HEK293 (cell line): ENCODE measurements at regions not wholly inside any gene's neighbourhood (a gene's known extent, or its start where the extent isn't known, plus 50 kb on each side); places are given as distances from the start of the nearest gene placed in this dataset.
"Not testable (repeated sequence)": the region's sequence is repeated elsewhere in the genome, so short reads cannot be mapped to it uniquely, and the experiment has no call there.

Source experiments
- CTCF ChIA-PET: fragments of 350-600 bp; formaldehyde crosslinking; extraction: SDS; loops from one replicate; lab custom pipeline; 2021; ENCODE audit warnings: antibody characterized with exemption; lab: Yijun Ruan, JAX
- POLR2A ChIA-PET: fragments of 300-600 bp; formaldehyde crosslinking; extraction: SDS; loops from one replicate; lab custom pipeline; 2020; ENCODE audit warnings: antibody characterized with exemption, inconsistent platforms; lab: Yijun Ruan, JAX
- H3K27ac ChIP-seq: fragments of 200-500 bp; sonication (Bioruptor generic); 2 replicates; pipeline ENCODE4 v1.5.1; 2014; ENCODE audit warnings: low read depth, low read length, control low read depth, inconsistent platforms; ENCODE audit errors: extremely low read depth
- H3K36me3 ChIP-seq, 2 experiments: fragments of 200-500 bp in 1 of 2; sonication (Bioruptor generic) in 1 of 2; 1 replicate in 1 of 2; 2 replicates in 1 of 2; pipeline ENCODE4 v1.5.1; 2014 to 2017; ENCODE audit warnings: inconsistent platforms in 2 of 2, low read length in 2 of 2; ENCODE audit not compliant: control insufficient read depth in 2 of 2, insufficient read depth in 1 of 2
- H3K4me1 ChIP-seq: fragments of 200-500 bp; sonication (Bioruptor generic); 2 replicates; pipeline ENCODE4 v1.5.1; 2014; ENCODE audit warnings: mild to moderate bottlenecking, low read length, inconsistent platforms; ENCODE audit not compliant: control insufficient read depth, insufficient read depth
- H3K4me3 ChIP-seq: 2 replicates; pipeline ENCODE4 v1.5.1; 2011; ENCODE audit warnings: low read depth, mild to moderate bottlenecking, control low read depth, low read length, moderate library complexity
- H3K9me3 ChIP-seq: fragments of 200-500 bp; sonication (Bioruptor generic); 2 replicates; pipeline ENCODE4 v1.5.1; 2014; ENCODE audit warnings: low read depth, low read length, inconsistent platforms; ENCODE audit not compliant: control insufficient read depth, insufficient read depth
- FEZF1 ChIP-seq: fragments of 450-650 bp; formaldehyde crosslinking; IDR thresholded peaks from 2 replicates; pipeline ENCODE4 v1.5.1; 2016; ENCODE audit warnings: missing biosample characterization, missing genetic modification characterization
- GLI4 ChIP-seq: fragments of 450-650 bp; formaldehyde crosslinking; IDR thresholded peaks from 2 replicates; pipeline ENCODE4 v1.5.1; 2016; ENCODE audit warnings: missing biosample characterization, missing genetic modification characterization
- INSM2 ChIP-seq: fragments of 450-650 bp; formaldehyde crosslinking; IDR thresholded peaks from 2 replicates; pipeline ENCODE4 v1.5.1; 2016; ENCODE audit warnings: missing biosample characterization, missing genetic modification characterization
- KLF1 ChIP-seq: fragments of 450-650 bp; formaldehyde crosslinking; IDR thresholded peaks from 2 replicates; pipeline ENCODE4 v1.5.1; 2016; ENCODE audit warnings: missing biosample characterization, missing genetic modification characterization
- KLF7 ChIP-seq: fragments of 450-650 bp; formaldehyde crosslinking; IDR thresholded peaks from 2 replicates; pipeline ENCODE4 v1.5.1; 2016; ENCODE audit warnings: missing biosample characterization, missing genetic modification characterization, borderline replicate concordance
- MZF1 ChIP-seq: fragments of 450-650 bp; formaldehyde crosslinking; IDR thresholded peaks from 2 replicates; pipeline ENCODE4 v1.5.1; 2017; ENCODE audit warnings: missing biosample characterization, missing genetic modification characterization, borderline replicate concordance
- REPIN1 ChIP-seq: fragments of 450-650 bp; formaldehyde crosslinking; IDR thresholded peaks from 2 replicates; pipeline ENCODE4 v1.5.1; 2017; ENCODE audit warnings: missing biosample characterization, missing genetic modification characterization, low read depth
- SCRT1 ChIP-seq: fragments of 450-650 bp; formaldehyde crosslinking; IDR thresholded peaks from 2 replicates; pipeline ENCODE4 v1.5.1; 2016; ENCODE audit warnings: missing biosample characterization, missing genetic modification characterization, borderline replicate concordance
- SP3 ChIP-seq: fragments of 450-650 bp; formaldehyde crosslinking; IDR thresholded peaks from 2 replicates; pipeline ENCODE4 v1.5.1; 2016; ENCODE audit warnings: missing biosample characterization, missing genetic modification characterization
- ZNF148 ChIP-seq: fragments of 450-650 bp; formaldehyde crosslinking; IDR thresholded peaks from 2 replicates; pipeline ENCODE4 v1.5.0; 2017; ENCODE audit warnings: missing biosample characterization, missing genetic modification characterization, borderline replicate concordance
- ZNF16 ChIP-seq: fragments of 450-650 bp; formaldehyde crosslinking; IDR thresholded peaks from 2 replicates; pipeline ENCODE4 v1.5.1; 2016; ENCODE audit warnings: low read depth, missing biosample characterization, missing genetic modification characterization
- ZNF266 ChIP-seq: fragments of 450-650 bp; formaldehyde crosslinking; IDR thresholded peaks from 2 replicates; pipeline ENCODE4 v1.5.1; 2016; ENCODE audit warnings: missing biosample characterization, missing genetic modification characterization, low read depth
- ZNF48 ChIP-seq: fragments of 450-650 bp; formaldehyde crosslinking; IDR thresholded peaks from 2 replicates; pipeline ENCODE4 v1.5.1; 2016; ENCODE audit warnings: missing biosample characterization, missing genetic modification characterization
- ZNF548 ChIP-seq: fragments of 450-650 bp; formaldehyde crosslinking; IDR thresholded peaks from 2 replicates; pipeline ENCODE4 v1.5.1; 2016; ENCODE audit warnings: missing biosample characterization, missing genetic modification characterization
- ZNF677 ChIP-seq: fragments of 450-650 bp; IDR thresholded peaks from 2 replicates; pipeline ENCODE4 v1.5.0; 2018; ENCODE audit warnings: missing biosample characterization, mild to moderate bottlenecking, missing genetic modification characterization, moderate library complexity
- ZNF776 ChIP-seq: fragments of 450-650 bp; formaldehyde crosslinking; IDR thresholded peaks from 2 replicates; pipeline ENCODE4 v1.5.0; 2017; ENCODE audit warnings: missing biosample characterization, missing genetic modification characterization, borderline replicate concordance
- TF ChIP-seq, protein P1 (sequence below): fragments of 450-650 bp; formaldehyde crosslinking; IDR thresholded peaks from 2 replicates; pipeline ENCODE4 v1.5.1; 2016; ENCODE audit warnings: missing biosample characterization, missing genetic modification characterization
- TF ChIP-seq, protein P2 (sequence below): fragments of 450-650 bp; formaldehyde crosslinking; IDR thresholded peaks from 2 replicates; pipeline ENCODE4 v1.5.1; 2017; ENCODE audit warnings: missing biosample characterization, missing genetic modification characterization

GRCh38 chr14:65989981-65990380 lies 496.2 kb upstream of the CCDC196 start (continued):
- no peak for TF ChIP-seq GLI4

DNA sequence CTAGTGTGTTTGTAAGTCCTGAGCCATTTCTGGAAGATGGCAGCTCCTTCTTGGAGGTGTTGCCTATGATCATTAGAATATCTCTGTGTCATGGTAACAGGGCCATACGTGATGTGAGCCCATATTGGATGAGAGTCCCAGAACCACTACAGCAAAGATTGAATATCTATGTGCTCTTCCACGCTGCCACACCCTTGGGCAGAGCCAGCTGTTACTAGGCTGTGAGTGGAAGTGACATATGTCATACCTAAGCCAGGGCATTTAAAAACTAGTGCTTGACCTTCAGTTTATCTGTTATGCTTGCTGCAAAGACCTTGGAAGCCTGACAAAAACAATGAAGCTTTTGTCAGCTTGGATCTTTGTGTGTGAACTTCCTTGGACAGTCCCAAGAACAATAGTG lies 495.1 kb upstream of the CCDC196 start:
- Histone ChIP-seq H3K27ac (no peak overlapping the region), H3K9me3 (no peaks in the 10 kb centered on the region), H3K4me1 (no peaks in the 10 kb centered on the region), H3K4me3 (no peak overlapping the region)
- TF ChIP-seq MZF1 (tag by site-specific recombination) = no peak
- TF ChIP-seq KLF1 (tag by site-specific recombination) = no peak
- TF ChIP-seq REPIN1 (tag by site-specific recombination) = no peak
- no peak for TF ChIP-seq ZNF148
- TF ChIP-seq ZNF266 (tag by site-specific recombination) = no peak
- no peak for TF ChIP-seq ZNF48
- no peak for TF ChIP-seq ZNF16 (tag by site-specific recombination)
- no peak for TF ChIP-seq SCRT1 (tag by site-specific recombination)
- TF ChIP-seq, protein P1, sequence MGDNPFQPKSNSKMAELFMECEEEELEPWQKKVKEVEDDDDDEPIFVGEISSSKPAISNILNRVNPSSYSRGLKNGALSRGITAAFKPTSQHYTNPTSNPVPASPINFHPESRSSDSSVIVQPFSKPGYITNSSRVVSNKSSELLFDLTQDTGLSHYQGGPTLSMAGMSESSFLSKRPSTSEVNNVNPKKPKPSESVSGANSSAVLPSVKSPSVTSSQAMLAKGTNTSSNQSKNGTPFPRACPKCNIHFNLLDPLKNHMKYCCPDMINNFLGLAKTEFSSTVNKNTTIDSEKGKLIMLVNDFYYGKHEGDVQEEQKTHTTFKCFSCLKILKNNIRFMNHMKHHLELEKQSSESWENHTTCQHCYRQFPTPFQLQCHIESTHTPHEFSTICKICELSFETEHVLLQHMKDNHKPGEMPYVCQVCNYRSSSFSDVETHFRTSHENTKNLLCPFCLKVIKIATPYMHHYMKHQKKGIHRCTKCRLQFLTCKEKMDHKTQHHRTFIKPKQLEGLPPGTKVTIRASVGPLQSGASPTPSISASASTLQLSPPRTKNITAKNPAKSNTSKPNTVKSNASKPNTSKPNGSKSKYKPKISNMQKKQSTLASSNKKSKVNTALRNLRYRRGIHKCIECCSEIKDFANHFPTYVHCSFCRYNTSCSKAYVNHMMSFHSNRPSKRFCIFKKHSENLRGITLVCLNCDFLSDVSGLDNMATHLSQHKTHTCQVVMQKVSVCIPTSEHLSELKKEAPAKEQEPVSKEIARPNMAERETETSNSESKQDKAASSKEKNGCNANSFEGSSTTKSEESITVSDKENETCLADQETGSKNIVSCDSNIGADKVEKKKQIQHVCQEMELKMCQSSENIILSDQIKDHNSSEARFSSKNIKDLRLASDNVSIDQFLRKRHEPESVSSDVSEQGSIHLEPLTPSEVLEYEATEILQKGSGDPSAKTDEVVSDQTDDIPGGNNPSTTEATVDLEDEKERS (tag by site-specific recombination) = no peak
- TF ChIP-seq ZNF776 (tag by site-specific recombination) = no peak
- no peak for TF ChIP-seq KLF7 (tag by site-specific recombination)
- TF ChIP-seq FEZF1 (tag by site-specific recombination) = no peak
- TF ChIP-seq SP3 (tag by site-specific recombination) = no peak
- TF ChIP-seq, all 188 proteins: peak for 0
- ChIA-PET CTCF (no interaction called here), POLR2A (no interaction called here)
- no peaks in the 10 kb centered on the region for H3K36me3 ChIP-seq

GRCh38 chr14:65991935-65992334 lies 494.2 kb upstream of the CCDC196 start:
- H3K9me3 ChIP-seq = not testable (repeated sequence)
- 0 out of 2 replicates have a peak, but pooled peaks have one; percentile 13 for TF ChIP-seq ZNF677 (tag by site-specific recombination)
- TF ChIP-seq, all 188 proteins: peak for 1; not testable (repeated sequence) for 187
- H3K27ac ChIP-seq, H3K4me3 ChIP-seq, H3K36me3 ChIP-seq, POLR2A ChIA-PET, H3K4me1 ChIP-seq: not testable (repeated sequence)
- CTCF ChIA-PET = interaction anchor here (0.8 kb wide), 1 partner anchor 72 kb away, joined by 3 read pairs; no protein-coding TSS in a partner anchor

DNA sequence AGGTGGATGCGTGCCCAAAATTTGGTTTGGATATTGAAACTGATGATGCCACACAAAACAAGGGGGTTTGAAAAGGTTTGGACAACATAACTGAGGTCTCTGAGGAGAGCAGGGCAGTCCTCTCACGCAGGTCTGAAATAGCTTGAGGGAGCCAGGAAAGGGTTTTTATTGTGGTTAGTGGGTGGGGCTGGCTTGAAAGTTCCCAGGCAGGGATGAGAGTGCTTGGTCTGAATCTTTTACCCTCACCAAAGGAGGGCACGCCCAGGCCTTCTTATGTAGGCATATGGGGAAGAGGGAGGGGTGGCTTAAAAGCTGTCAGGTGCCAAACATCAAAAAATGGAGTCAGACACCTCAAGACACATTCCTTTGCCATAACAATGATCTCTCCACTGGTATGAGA lies 493.1 kb upstream of the CCDC196 start:
- no peak overlapping the region for H3K27ac ChIP-seq
- H3K4me3 ChIP-seq = no peak overlapping the region
- ChIA-PET POLR2A (no interaction called here), CTCF (interaction anchor here (0.8 kb wide), 1 partner anchor 71 kb away, joined by 3 read pairs; no protein-coding TSS in a partner anchor)
- TF ChIP-seq INSM2 (tag by site-specific recombination) (no peak), ZNF548 (tag by site-specific recombination) (no peak), KLF1 (tag by site-specific recombination) (0 out of 2 replicates have a peak, but pooled peaks have one; percentile 12)
- TF ChIP-seq, protein P2, sequence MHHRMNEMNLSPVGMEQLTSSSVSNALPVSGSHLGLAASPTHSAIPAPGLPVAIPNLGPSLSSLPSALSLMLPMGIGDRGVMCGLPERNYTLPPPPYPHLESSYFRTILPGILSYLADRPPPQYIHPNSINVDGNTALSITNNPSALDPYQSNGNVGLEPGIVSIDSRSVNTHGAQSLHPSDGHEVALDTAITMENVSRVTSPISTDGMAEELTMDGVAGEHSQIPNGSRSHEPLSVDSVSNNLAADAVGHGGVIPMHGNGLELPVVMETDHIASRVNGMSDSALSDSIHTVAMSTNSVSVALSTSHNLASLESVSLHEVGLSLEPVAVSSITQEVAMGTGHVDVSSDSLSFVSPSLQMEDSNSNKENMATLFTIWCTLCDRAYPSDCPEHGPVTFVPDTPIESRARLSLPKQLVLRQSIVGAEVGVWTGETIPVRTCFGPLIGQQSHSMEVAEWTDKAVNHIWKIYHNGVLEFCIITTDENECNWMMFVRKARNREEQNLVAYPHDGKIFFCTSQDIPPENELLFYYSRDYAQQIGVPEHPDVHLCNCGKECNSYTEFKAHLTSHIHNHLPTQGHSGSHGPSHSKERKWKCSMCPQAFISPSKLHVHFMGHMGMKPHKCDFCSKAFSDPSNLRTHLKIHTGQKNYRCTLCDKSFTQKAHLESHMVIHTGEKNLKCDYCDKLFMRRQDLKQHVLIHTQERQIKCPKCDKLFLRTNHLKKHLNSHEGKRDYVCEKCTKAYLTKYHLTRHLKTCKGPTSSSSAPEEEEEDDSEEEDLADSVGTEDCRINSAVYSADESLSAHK (tag by site-specific recombination) = no peak
- no peaks in the 10 kb centered on the region for H3K36me3 ChIP-seq
- no peaks in the 10 kb centered on the region for H3K9me3 ChIP-seq
- no peaks in the 10 kb centered on the region for H3K4me1 ChIP-seq
